Neural progenitor cell (in vitro differentiated cells): ENCODE measurements at regions not wholly inside any gene's neighbourhood (a gene's known extent, or its start where the extent isn't known, plus 50 kb on each side); places are given as distances from the start of the nearest gene placed in this dataset.

Experiments
- DNase-seq: peaks from one replicate; pipeline ENCODE4 v3.0.0-alpha.2; 2016; ENCODE audit warnings: low spot score
- H2AFZ ChIP-seq: fragments of 200-600 bp; sonication (generic); replicated peaks from 2 replicates; pipeline ENCODE4 v1.6.1; 2016; ENCODE audit warnings: antibody characterized with exemption
- H3F3A ChIP-seq: fragments of 200-600 bp; sonication (generic); 2 replicates; pipeline ENCODE4 v1.6.1; 2016; ENCODE audit warnings: antibody characterized with exemption, low read depth
- H3K27ac ChIP-seq: fragments of 200-600 bp; sonication (generic); 2 replicates; pipeline ENCODE4 v1.5.1; 2016; ENCODE audit warnings: mild to moderate bottlenecking
- H3K27me3 ChIP-seq: fragments of 200-600 bp; sonication (generic); 2 replicates; pipeline ENCODE4 v1.6.1; 2016; ENCODE audit warnings: mild to moderate bottlenecking, moderate library complexity
- H3K36me3 ChIP-seq: fragments of 200-600 bp; sonication (generic); 2 replicates; pipeline ENCODE4 v1.5.1; 2016
- H3K4me1 ChIP-seq: fragments of 200-600 bp; sonication (generic); 2 replicates; pipeline ENCODE4 v1.6.1; 2016; ENCODE audit warnings: mixed run types
- H3K4me2 ChIP-seq: fragments of 200-600 bp; sonication (generic); 2 replicates; pipeline ENCODE4 v1.6.1; 2016
- H3K4me3 ChIP-seq: fragments of 200-600 bp; sonication (generic); 2 replicates; pipeline ENCODE4 v1.5.1; 2016
- H3K79me2 ChIP-seq: fragments of 200-600 bp; sonication (generic); 2 replicates; pipeline ENCODE4 v1.6.1; 2016; ENCODE audit warnings: low read depth
- H3K9ac ChIP-seq: fragments of 200-600 bp; sonication (generic); 2 replicates; pipeline ENCODE4 v1.6.1; 2016
- H3K9me3 ChIP-seq: fragments of 200-600 bp; sonication (generic); 2 replicates; pipeline ENCODE4 v1.5.1; 2016; ENCODE audit warnings: low read depth
- H4K20me1 ChIP-seq: fragments of 200-600 bp; sonication (generic); 2 replicates; pipeline ENCODE4 v1.6.1; 2016; ENCODE audit warnings: low read depth
- H3K27ac Mint-ChIP-seq: 3 replicates; pipeline ENCODE4 v1.8.0; 2021; ENCODE audit warnings: mixed read lengths
- H3K27me3 Mint-ChIP-seq: 2 replicates; pipeline ENCODE4 v1.8.0; 2022; ENCODE audit warnings: low read depth, mild to moderate bottlenecking, inconsistent platforms, moderate library complexity, mixed read lengths; ENCODE audit not compliant: insufficient read depth
- H3K36me3 Mint-ChIP-seq: 3 replicates; pipeline ENCODE4 v1.8.0; 2021; ENCODE audit warnings: mixed read lengths
- H3K4me1 Mint-ChIP-seq: 3 replicates; pipeline ENCODE4 v1.8.0; 2021; ENCODE audit warnings: mixed read lengths
- H3K4me3 Mint-ChIP-seq: 3 replicates; pipeline ENCODE4 v1.8.0; 2021; ENCODE audit warnings: mild to moderate bottlenecking, moderate library complexity, mixed read lengths
- H3K9me3 Mint-ChIP-seq: 3 replicates; pipeline ENCODE4 v1.8.0; 2020; ENCODE audit warnings: mixed read lengths
- CTCF ChIP-seq: fragments of 200-600 bp; sonication (generic); IDR thresholded peaks from 2 replicates; pipeline ENCODE4 v1.5.1; 2017; ENCODE audit warnings: antibody characterized with exemption, mild to moderate bottlenecking
- EZH2 ChIP-seq: fragments of 200-600 bp; sonication (generic); IDR thresholded peaks from 2 replicates; pipeline ENCODE4 v1.6.1; 2017; ENCODE audit warnings: antibody characterized with exemption, mild to moderate bottlenecking, moderate library complexity
- EZH2phosphoT487 ChIP-seq: fragments of 200-600 bp; sonication (generic); IDR thresholded peaks from 2 replicates; pipeline ENCODE4 v1.6.1; 2017; ENCODE audit warnings: antibody characterized with exemption

- Mint-ChIP-seq H3K4me3 (no peak overlapping the region), H3K9me3 (peaks cover 9% of the 10 kb centered on the region), H3K27me3 (peaks cover 3% of the 10 kb centered on the region), H3K27ac (no peak overlapping the region), H3K4me1 (no peaks in the 10 kb centered on the region), H3K36me3 (no peaks in the 10 kb centered on the region)
- H3K27me3 ChIP-seq: no peaks in the 10 kb centered on the region
- H3K4me1 ChIP-seq: no peaks in the 10 kb centered on the region
- no peak overlapping the region for H3K9ac ChIP-seq
- TF ChIP-seq CTCF (no peak), EZH2phosphoT487 (no peak), EZH2 (no peak)
- DNase-seq: no peak
- H3K27ac ChIP-seq: no peak overlapping the region
- no peaks in the 10 kb centered on the region for H3K36me3 ChIP-seq
- no peak overlapping the region for H2AFZ ChIP-seq
- H3K4me3 ChIP-seq: no peak overlapping the region
- H4K20me1 ChIP-seq: no peaks in the 10 kb centered on the region
- no peaks in the 10 kb centered on the region for H3K79me2 ChIP-seq
- no peaks in the 10 kb centered on the region for H3F3A ChIP-seq
- no peaks in the 10 kb centered on the region for H3K9me3 ChIP-seq
- no peak overlapping the region for H3K4me2 ChIP-seq
Measured at GRCh38 chr10:33955676-33956075, 621.2 kb upstream of the NRP1 start.

GRCh38 chr10:33952692-33953360 lies 618.4 kb upstream of the NRP1 start:
- Mint-ChIP-seq H3K4me3 (no peak overlapping the region), H3K27ac (no peak overlapping the region), H3K9me3 (peaks cover 9% of the 10 kb centered on the region), H3K4me1 (peaks cover 4% of the 10 kb centered on the region), H3K36me3 (no peaks in the 10 kb centered on the region), H3K27me3 (peaks cover 2% of the 10 kb centered on the region)
- Histone ChIP-seq H3F3A (no peaks in the 10 kb centered on the region), H3K4me2 (no peak overlapping the region), H3K36me3 (no peaks in the 10 kb centered on the region), H2AFZ (no peak overlapping the region), H3K4me3 (no peak overlapping the region), H3K79me2 (no peaks in the 10 kb centered on the region), H3K9me3 (no peaks in the 10 kb centered on the region), H3K9ac (no peak overlapping the region), H3K27me3 (no peaks in the 10 kb centered on the region), H3K27ac (no peak overlapping the region), H4K20me1 (no peaks in the 10 kb centered on the region), H3K4me1 (no peaks in the 10 kb centered on the region)
- DNase-seq: no peak
- no peak for TF ChIP-seq EZH2

GRCh38 chr10:33950206-33950605 lies 615.7 kb upstream of the NRP1 start:
- Histone ChIP-seq H3K79me2 (no peaks in the 10 kb centered on the region), H3K9ac (no peak overlapping the region), H2AFZ (no peak overlapping the region), H4K20me1 (no peaks in the 10 kb centered on the region), H3K4me3 (no peak overlapping the region), H3K36me3 (no peaks in the 10 kb centered on the region), H3K27me3 (no peaks in the 10 kb centered on the region), H3F3A (no peaks in the 10 kb centered on the region), H3K9me3 (no peaks in the 10 kb centered on the region), H3K27ac (no peak overlapping the region), H3K4me2 (no peak overlapping the region), H3K4me1 (no peaks in the 10 kb centered on the region)
- Mint-ChIP-seq H3K4me1 (peaks cover 4% of the 10 kb centered on the region), H3K27ac (no peak overlapping the region), H3K9me3 (peaks cover 3% of the 10 kb centered on the region), H3K4me3 (no peak overlapping the region), H3K27me3 (peaks cover 2% of the 10 kb centered on the region), H3K36me3 (no peaks in the 10 kb centered on the region)
- TF ChIP-seq CTCF (no peak), EZH2 (no peak), EZH2phosphoT487 (no peak)
- no peak for DNase-seq

GRCh38 chr10:33947544-33947943 lies 613.1 kb upstream of the NRP1 start:
- Mint-ChIP-seq H3K4me1 (peaks cover 4% of the 10 kb centered on the region), H3K27me3 (peaks cover 2% of the 10 kb centered on the region), H3K4me3 (no peak overlapping the region), H3K9me3 (peaks cover 5% of the 10 kb centered on the region), H3K36me3 (no peaks in the 10 kb centered on the region), H3K27ac (no peak overlapping the region)
- Histone ChIP-seq H3K4me1 (no peaks in the 10 kb centered on the region), H3K27me3 (no peaks in the 10 kb centered on the region), H3K9me3 (no peaks in the 10 kb centered on the region), H2AFZ (no peak overlapping the region), H3F3A (no peaks in the 10 kb centered on the region), H3K79me2 (no peaks in the 10 kb centered on the region), H3K4me2 (no peak overlapping the region), H3K9ac (no peak overlapping the region), H3K27ac (no peak overlapping the region), H3K4me3 (no peak overlapping the region), H3K36me3 (no peaks in the 10 kb centered on the region), H4K20me1 (no peaks in the 10 kb centered on the region)
- DNase-seq: no peak
- TF ChIP-seq EZH2phosphoT487 (no peak), CTCF (no peak), EZH2 (no peak)
